Liver (tissue), 3 donors: ENCODE measurements at regions not wholly inside any gene's neighbourhood (a gene's known extent, or its start where the extent isn't known, plus 50 kb on each side); places are given as distances from the start of the nearest gene placed in this dataset.

Source experiments
- CTCF ChIP-seq: fragments of 150-350 bp; IDR thresholded peaks from 2 replicates; pipeline ENCODE4 v1.5.1; 2017; ENCODE audit warnings: improper control_type of control experiment, low read depth, low read length; ENCODE audit not compliant: missing input control
- EGR1 ChIP-seq, 2 donors: IDR thresholded peaks; 2 replicates each; pipeline ENCODE4 v1.6.1; 2016 to 2018; ENCODE audit warnings: antibody characterized with exemption in 2 of 2, low read depth in 2 of 2
- JUND ChIP-seq, 2 donors: IDR thresholded peaks; 2 replicates each; pipeline ENCODE4 v1.6.1; 2016; ENCODE audit warnings: antibody characterized with exemption in 2 of 2
- MAX ChIP-seq: IDR thresholded peaks from 2 replicates; pipeline ENCODE4 v1.6.1; 2016; ENCODE audit warnings: antibody characterized with exemption
- SP1 ChIP-seq: IDR thresholded peaks from 2 replicates; pipeline ENCODE4 v1.6.1; 2018; ENCODE audit warnings: antibody characterized with exemption, mild to moderate bottlenecking
- TF ChIP-seq, protein P1 (sequence below): IDR thresholded peaks from 2 replicates; pipeline ENCODE4 v1.6.1; 2016; ENCODE audit warnings: antibody characterized with exemption, mild to moderate bottlenecking
- donor health status: healthy.
- donor health status: healthy.

GRCh38 chr18:45355944-45356520 is 259.2 kb upstream of the SLC14A2 start:
- TF ChIP-seq MAX (no peak), CTCF (peak; percentile 22), SP1 (no peak), EGR1 (IDR thresholded peaks at IDR 0.05; ENCODE audit: low read depth in 2 of 2) (no peak), JUND (IDR thresholded peaks at IDR 0.05) (no peak)
- TF ChIP-seq, protein P1, sequence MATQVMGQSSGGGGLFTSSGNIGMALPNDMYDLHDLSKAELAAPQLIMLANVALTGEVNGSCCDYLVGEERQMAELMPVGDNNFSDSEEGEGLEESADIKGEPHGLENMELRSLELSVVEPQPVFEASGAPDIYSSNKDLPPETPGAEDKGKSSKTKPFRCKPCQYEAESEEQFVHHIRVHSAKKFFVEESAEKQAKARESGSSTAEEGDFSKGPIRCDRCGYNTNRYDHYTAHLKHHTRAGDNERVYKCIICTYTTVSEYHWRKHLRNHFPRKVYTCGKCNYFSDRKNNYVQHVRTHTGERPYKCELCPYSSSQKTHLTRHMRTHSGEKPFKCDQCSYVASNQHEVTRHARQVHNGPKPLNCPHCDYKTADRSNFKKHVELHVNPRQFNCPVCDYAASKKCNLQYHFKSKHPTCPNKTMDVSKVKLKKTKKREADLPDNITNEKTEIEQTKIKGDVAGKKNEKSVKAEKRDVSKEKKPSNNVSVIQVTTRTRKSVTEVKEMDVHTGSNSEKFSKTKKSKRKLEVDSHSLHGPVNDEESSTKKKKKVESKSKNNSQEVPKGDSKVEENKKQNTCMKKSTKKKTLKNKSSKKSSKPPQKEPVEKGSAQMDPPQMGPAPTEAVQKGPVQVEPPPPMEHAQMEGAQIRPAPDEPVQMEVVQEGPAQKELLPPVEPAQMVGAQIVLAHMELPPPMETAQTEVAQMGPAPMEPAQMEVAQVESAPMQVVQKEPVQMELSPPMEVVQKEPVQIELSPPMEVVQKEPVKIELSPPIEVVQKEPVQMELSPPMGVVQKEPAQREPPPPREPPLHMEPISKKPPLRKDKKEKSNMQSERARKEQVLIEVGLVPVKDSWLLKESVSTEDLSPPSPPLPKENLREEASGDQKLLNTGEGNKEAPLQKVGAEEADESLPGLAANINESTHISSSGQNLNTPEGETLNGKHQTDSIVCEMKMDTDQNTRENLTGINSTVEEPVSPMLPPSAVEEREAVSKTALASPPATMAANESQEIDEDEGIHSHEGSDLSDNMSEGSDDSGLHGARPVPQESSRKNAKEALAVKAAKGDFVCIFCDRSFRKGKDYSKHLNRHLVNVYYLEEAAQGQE = no peak
